GM23338 (cell line): ENCODE measurements at regions not wholly inside any gene's neighbourhood (a gene's known extent, or its start where the extent isn't known, plus 50 kb on each side); places are given as distances from the start of the nearest gene placed in this dataset.

Experiments used
- ATAC-seq: fragments of 200-7000 bp; cut with Tn5 transposase; 3 replicates; pipeline ENCODE4 v1.9.1; 2020
- DNase-seq: peaks from one replicate; pipeline ENCODE4 v3.0.0-alpha.2; 2015; ENCODE audit warnings: low spot score
- H2AFZ ChIP-seq: fragments of 200-600 bp; sonication (generic); 2 replicates; pipeline ENCODE4 v1.8.0; 2016; ENCODE audit warnings: antibody characterized with exemption, mild to moderate bottlenecking, moderate library complexity
- H3F3A ChIP-seq: fragments of 200-600 bp; sonication (generic); replicated peaks from 2 replicates; pipeline ENCODE4 v1.8.0; 2017; ENCODE audit warnings: antibody characterized with exemption, mixed run types, low read depth
- H3K27ac ChIP-seq: fragments of 200-600 bp; sonication (generic); 2 replicates; pipeline ENCODE4 v1.6.1; 2016; ENCODE audit warnings: low read depth
- H3K27me3 ChIP-seq: fragments of 200-600 bp; sonication (generic); 2 replicates; pipeline ENCODE4 v1.8.0; 2016; ENCODE audit warnings: mild to moderate bottlenecking, mixed run types, moderate library complexity; ENCODE audit not compliant: insufficient read depth
- H3K36me3 ChIP-seq: fragments of 200-600 bp; sonication (generic); 2 replicates; pipeline ENCODE4 v1.8.0; 2016; ENCODE audit warnings: mild to moderate bottlenecking; ENCODE audit not compliant: insufficient read depth
- H3K4me1 ChIP-seq: fragments of 200-600 bp; sonication (generic); 2 replicates; pipeline ENCODE4 v1.8.0; 2016; ENCODE audit warnings: mild to moderate bottlenecking, moderate library complexity; ENCODE audit not compliant: insufficient read depth
- H3K4me2 ChIP-seq: fragments of 200-600 bp; sonication (generic); 2 replicates; pipeline ENCODE4 v1.7.1; 2017; ENCODE audit warnings: mixed run types
- H3K4me3 ChIP-seq: fragments of 200-600 bp; sonication (generic); 2 replicates; pipeline ENCODE4 v1.6.1; 2016; ENCODE audit warnings: mixed run types
- H3K79me2 ChIP-seq: fragments of 200-600 bp; sonication (generic); replicated peaks from 2 replicates; pipeline ENCODE4 v1.8.0; 2017; ENCODE audit warnings: mild to moderate bottlenecking; ENCODE audit not compliant: insufficient read depth
- H3K9me2 ChIP-seq: fragments of 200-600 bp; sonication (generic); 2 replicates; pipeline ENCODE4 v1.8.0; 2017; ENCODE audit not compliant: insufficient read depth
- H4K20me1 ChIP-seq: fragments of 200-600 bp; sonication (generic); replicated peaks from 2 replicates; pipeline ENCODE4 v1.8.0; 2017; ENCODE audit warnings: mild to moderate bottlenecking; ENCODE audit not compliant: insufficient read depth
- H3K27ac Mint-ChIP-seq: 2 replicates; pipeline ENCODE4 v1.8.0; 2020; ENCODE audit warnings: inconsistent platforms, mild to moderate bottlenecking, moderate library complexity, mixed read lengths
- H3K27me3 Mint-ChIP-seq: 3 replicates; pipeline ENCODE4 v1.8.0; 2022; ENCODE audit warnings: low read depth, mild to moderate bottlenecking, moderate library complexity, mixed read lengths, inconsistent platforms; ENCODE audit not compliant: insufficient read depth, poor library complexity
- H3K36me3 Mint-ChIP-seq: 3 replicates; pipeline ENCODE4 v1.8.0; 2021; ENCODE audit warnings: low read depth, mild to moderate bottlenecking, inconsistent platforms, moderate library complexity, mixed read lengths
- H3K4me1 Mint-ChIP-seq: 3 replicates; pipeline ENCODE4 v1.8.0; 2020; ENCODE audit warnings: mild to moderate bottlenecking, inconsistent platforms, mixed read lengths
- H3K4me3 Mint-ChIP-seq: 3 replicates; pipeline ENCODE4 v1.8.0; 2021; ENCODE audit warnings: moderate library complexity, mild to moderate bottlenecking, inconsistent platforms, mixed read lengths
- H3K9me3 Mint-ChIP-seq: 3 replicates; pipeline ENCODE4 v1.8.0; 2020; ENCODE audit warnings: moderate library complexity, mild to moderate bottlenecking, inconsistent platforms, mixed read lengths
- CREB1 ChIP-seq: fragments of 250-450 bp; sonication (Bioruptor Pico); IDR thresholded peaks from 2 replicates; pipeline ENCODE4 v1.5.0; 2020; ENCODE audit warnings: low read depth, mild to moderate bottlenecking, moderate library complexity
- EZH2 ChIP-seq: fragments of 200-600 bp; sonication (generic); IDR thresholded peaks from one replicate; pipeline ENCODE4 v1.8.0; 2017; ENCODE audit warnings: antibody characterized with exemption, mild to moderate bottlenecking, low read depth; ENCODE audit not compliant: unreplicated experiment
- EZH2phosphoT487 ChIP-seq: fragments of 200-600 bp; sonication (generic); IDR thresholded peaks from one replicate; pipeline ENCODE4 v1.8.1; 2018; ENCODE audit warnings: antibody characterized with exemption; ENCODE audit not compliant: unreplicated experiment
- JUNB ChIP-seq: IDR thresholded peaks from one replicate; pipeline ENCODE4 v1.6.1; 2016; ENCODE audit warnings: antibody characterized with exemption; ENCODE audit not compliant: unreplicated experiment
- POLR2AphosphoS5 ChIP-seq: IDR thresholded peaks from 2 replicates; pipeline ENCODE4 v1.6.1; 2016; ENCODE audit warnings: antibody characterized with exemption, low read depth
- STAT1 ChIP-seq: IDR thresholded peaks from one replicate; pipeline ENCODE4 v1.6.1; 2016; ENCODE audit warnings: antibody characterized with exemption; ENCODE audit not compliant: unreplicated experiment
- ZNF114 ChIP-seq: fragments of 250-450 bp; sonication (Bioruptor Pico); IDR thresholded peaks from 2 replicates; pipeline ENCODE4 v1.5.0; 2020; ENCODE audit warnings: mild to moderate bottlenecking, moderate library complexity
- ZNF331 ChIP-seq: fragments of 250-450 bp; sonication (Bioruptor Pico); IDR thresholded peaks from 2 replicates; pipeline ENCODE4 v1.5.0; 2020; ENCODE audit warnings: low read depth, mild to moderate bottlenecking, moderate library complexity
- TF ChIP-seq, protein P1 (sequence below): IDR thresholded peaks from 2 replicates; pipeline ENCODE4 v1.6.1; 2016; ENCODE audit warnings: antibody characterized with exemption
- TF ChIP-seq, protein P2 (sequence below), 2 experiments: fragments of 200-600 bp in 1 of 2; sonication (generic) in 1 of 2; conservative IDR thresholded peaks; 2 replicates each; pipeline versions ENCODE4 v1.5.1 to v1.6.1; 2016 to 2017; ENCODE audit warnings: antibody characterized with exemption in 2 of 2, low read depth in 2 of 2, mild to moderate bottlenecking in 2 of 2, moderate library complexity in 1 of 2
- TF ChIP-seq, protein P3 (sequence below): IDR thresholded peaks from one replicate; pipeline ENCODE4 v1.6.1; 2018; ENCODE audit warnings: antibody characterized with exemption; ENCODE audit not compliant: unreplicated experiment
- TF ChIP-seq, protein P4 (sequence below): fragments of 250-450 bp; sonication (Bioruptor Pico); IDR thresholded peaks from 2 replicates; pipeline ENCODE4 v1.5.0; 2020; ENCODE audit warnings: mild to moderate bottlenecking, moderate library complexity

DNA sequence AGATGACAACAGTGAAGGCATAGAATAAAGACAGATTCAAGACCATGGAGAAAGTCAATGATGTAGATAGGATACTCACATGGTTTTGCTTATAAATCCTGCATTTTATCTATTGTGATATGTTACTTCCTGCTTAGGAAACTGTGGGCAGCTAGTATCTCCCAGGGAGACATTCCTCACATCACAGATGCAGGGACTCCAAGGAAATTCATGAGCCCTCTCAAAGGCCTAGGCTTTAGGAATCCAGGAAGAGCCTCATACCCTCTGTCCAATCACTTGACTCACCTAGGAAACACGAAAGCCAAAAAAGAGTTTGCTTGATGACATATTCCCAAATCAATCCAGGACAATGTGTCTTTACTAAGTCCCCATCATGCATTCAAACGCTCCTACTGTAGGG, 247.8 kb upstream of the KLHL29 start:
- H2AFZ ChIP-seq = no peak overlapping the region
- no peak for ATAC-seq
- H3K79me2 ChIP-seq = no peaks in the 10 kb centered on the region
- H3K4me2 ChIP-seq = no peak overlapping the region
- peak; percentile 5 for DNase-seq
- H3F3A ChIP-seq = no peaks in the 10 kb centered on the region
- H3K4me3 ChIP-seq = no peak overlapping the region
- H3K4me1 Mint-ChIP-seq = peaks cover 15% of the 10 kb centered on the region
- no peak for TF ChIP-seq CREB1 (CRISPR knock-in tag)
- no peak for TF ChIP-seq POLR2AphosphoS5
- no peak for TF ChIP-seq ZNF114
- no peak for TF ChIP-seq EZH2phosphoT487
- TF ChIP-seq STAT1 = no peak
- TF ChIP-seq ZNF331 (CRISPR knock-in tag) = no peak
- TF ChIP-seq, protein P1, sequence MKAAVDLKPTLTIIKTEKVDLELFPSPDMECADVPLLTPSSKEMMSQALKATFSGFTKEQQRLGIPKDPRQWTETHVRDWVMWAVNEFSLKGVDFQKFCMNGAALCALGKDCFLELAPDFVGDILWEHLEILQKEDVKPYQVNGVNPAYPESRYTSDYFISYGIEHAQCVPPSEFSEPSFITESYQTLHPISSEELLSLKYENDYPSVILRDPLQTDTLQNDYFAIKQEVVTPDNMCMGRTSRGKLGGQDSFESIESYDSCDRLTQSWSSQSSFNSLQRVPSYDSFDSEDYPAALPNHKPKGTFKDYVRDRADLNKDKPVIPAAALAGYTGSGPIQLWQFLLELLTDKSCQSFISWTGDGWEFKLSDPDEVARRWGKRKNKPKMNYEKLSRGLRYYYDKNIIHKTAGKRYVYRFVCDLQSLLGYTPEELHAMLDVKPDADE = no peak
- TF ChIP-seq, protein P2, sequence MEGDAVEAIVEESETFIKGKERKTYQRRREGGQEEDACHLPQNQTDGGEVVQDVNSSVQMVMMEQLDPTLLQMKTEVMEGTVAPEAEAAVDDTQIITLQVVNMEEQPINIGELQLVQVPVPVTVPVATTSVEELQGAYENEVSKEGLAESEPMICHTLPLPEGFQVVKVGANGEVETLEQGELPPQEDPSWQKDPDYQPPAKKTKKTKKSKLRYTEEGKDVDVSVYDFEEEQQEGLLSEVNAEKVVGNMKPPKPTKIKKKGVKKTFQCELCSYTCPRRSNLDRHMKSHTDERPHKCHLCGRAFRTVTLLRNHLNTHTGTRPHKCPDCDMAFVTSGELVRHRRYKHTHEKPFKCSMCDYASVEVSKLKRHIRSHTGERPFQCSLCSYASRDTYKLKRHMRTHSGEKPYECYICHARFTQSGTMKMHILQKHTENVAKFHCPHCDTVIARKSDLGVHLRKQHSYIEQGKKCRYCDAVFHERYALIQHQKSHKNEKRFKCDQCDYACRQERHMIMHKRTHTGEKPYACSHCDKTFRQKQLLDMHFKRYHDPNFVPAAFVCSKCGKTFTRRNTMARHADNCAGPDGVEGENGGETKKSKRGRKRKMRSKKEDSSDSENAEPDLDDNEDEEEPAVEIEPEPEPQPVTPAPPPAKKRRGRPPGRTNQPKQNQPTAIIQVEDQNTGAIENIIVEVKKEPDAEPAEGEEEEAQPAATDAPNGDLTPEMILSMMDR (conservative IDR thresholded peaks at IDR 0.05; ENCODE audit: low read depth in 2 of 2) = no peak
- TF ChIP-seq EZH2 = no peak
- TF ChIP-seq, protein P3, sequence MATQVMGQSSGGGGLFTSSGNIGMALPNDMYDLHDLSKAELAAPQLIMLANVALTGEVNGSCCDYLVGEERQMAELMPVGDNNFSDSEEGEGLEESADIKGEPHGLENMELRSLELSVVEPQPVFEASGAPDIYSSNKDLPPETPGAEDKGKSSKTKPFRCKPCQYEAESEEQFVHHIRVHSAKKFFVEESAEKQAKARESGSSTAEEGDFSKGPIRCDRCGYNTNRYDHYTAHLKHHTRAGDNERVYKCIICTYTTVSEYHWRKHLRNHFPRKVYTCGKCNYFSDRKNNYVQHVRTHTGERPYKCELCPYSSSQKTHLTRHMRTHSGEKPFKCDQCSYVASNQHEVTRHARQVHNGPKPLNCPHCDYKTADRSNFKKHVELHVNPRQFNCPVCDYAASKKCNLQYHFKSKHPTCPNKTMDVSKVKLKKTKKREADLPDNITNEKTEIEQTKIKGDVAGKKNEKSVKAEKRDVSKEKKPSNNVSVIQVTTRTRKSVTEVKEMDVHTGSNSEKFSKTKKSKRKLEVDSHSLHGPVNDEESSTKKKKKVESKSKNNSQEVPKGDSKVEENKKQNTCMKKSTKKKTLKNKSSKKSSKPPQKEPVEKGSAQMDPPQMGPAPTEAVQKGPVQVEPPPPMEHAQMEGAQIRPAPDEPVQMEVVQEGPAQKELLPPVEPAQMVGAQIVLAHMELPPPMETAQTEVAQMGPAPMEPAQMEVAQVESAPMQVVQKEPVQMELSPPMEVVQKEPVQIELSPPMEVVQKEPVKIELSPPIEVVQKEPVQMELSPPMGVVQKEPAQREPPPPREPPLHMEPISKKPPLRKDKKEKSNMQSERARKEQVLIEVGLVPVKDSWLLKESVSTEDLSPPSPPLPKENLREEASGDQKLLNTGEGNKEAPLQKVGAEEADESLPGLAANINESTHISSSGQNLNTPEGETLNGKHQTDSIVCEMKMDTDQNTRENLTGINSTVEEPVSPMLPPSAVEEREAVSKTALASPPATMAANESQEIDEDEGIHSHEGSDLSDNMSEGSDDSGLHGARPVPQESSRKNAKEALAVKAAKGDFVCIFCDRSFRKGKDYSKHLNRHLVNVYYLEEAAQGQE = no peak
- TF ChIP-seq, protein P4, sequence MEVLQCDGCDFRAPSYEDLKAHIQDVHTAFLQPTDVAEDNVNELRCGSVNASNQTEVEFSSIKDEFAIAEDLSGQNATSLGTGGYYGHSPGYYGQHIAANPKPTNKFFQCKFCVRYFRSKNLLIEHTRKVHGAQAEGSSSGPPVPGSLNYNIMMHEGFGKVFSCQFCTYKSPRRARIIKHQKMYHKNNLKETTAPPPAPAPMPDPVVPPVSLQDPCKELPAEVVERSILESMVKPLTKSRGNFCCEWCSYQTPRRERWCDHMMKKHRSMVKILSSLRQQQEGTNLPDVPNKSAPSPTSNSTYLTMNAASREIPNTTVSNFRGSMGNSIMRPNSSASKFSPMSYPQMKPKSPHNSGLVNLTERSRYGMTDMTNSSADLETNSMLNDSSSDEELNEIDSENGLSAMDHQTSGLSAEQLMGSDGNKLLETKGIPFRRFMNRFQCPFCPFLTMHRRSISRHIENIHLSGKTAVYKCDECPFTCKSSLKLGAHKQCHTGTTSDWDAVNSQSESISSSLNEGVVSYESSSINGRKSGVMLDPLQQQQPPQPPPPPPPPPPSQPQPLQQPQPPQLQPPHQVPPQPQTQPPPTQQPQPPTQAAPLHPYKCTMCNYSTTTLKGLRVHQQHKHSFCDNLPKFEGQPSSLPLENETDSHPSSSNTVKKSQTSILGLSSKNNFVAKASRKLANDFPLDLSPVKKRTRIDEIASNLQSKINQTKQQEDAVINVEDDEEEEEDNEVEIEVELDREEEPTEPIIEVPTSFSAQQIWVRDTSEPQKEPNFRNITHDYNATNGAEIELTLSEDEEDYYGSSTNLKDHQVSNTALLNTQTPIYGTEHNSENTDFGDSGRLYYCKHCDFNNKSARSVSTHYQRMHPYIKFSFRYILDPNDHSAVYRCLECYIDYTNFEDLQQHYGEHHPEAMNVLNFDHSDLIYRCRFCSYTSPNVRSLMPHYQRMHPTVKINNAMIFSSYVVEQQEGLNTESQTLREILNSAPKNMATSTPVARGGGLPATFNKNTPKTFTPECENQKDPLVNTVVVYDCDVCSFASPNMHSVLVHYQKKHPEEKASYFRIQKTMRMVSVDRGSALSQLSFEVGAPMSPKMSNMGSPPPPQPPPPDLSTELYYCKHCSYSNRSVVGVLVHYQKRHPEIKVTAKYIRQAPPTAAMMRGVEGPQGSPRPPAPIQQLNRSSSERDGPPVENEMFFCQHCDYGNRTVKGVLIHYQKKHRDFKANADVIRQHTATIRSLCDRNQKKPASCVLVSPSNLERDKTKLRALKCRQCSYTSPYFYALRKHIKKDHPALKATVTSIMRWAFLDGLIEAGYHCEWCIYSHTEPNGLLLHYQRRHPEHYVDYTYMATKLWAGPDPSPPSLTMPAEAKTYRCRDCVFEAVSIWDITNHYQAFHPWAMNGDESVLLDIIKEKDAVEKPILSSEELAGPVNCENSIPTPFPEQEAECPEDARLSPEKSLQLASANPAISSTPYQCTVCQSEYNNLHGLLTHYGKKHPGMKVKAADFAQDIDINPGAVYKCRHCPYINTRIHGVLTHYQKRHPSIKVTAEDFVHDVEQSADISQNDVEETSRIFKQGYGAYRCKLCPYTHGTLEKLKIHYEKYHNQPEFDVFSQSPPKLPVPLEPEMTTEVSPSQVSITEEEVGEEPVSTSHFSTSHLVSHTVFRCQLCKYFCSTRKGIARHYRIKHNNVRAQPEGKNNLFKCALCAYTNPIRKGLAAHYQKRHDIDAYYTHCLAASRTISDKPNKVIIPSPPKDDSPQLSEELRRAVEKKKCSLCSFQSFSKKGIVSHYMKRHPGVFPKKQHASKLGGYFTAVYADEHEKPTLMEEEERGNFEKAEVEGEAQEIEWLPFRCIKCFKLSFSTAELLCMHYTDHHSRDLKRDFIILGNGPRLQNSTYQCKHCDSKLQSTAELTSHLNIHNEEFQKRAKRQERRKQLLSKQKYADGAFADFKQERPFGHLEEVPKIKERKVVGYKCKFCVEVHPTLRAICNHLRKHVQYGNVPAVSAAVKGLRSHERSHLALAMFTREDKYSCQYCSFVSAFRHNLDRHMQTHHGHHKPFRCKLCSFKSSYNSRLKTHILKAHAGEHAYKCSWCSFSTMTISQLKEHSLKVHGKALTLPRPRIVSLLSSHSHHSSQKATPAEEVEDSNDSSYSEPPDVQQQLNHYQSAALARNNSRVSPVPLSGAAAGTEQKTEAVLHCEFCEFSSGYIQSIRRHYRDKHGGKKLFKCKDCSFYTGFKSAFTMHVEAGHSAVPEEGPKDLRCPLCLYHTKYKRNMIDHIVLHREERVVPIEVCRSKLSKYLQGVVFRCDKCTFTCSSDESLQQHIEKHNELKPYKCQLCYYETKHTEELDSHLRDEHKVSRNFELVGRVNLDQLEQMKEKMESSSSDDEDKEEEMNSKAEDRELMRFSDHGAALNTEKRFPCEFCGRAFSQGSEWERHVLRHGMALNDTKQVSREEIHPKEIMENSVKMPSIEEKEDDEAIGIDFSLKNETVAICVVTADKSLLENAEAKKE (CRISPR knock-in tag) = no peak
- TF ChIP-seq JUNB = no peak
- no peaks in the 10 kb centered on the region for H3K36me3 Mint-ChIP-seq
- no peak overlapping the region for H3K27ac ChIP-seq
- H3K27me3 ChIP-seq = no peaks in the 10 kb centered on the region
- H4K20me1 ChIP-seq = no peaks in the 10 kb centered on the region
- peaks cover 6% of the 10 kb centered on the region for H3K27me3 Mint-ChIP-seq
- H3K4me3 Mint-ChIP-seq = no peak overlapping the region
- H3K27ac Mint-ChIP-seq = no peak overlapping the region
- H3K9me3 Mint-ChIP-seq = no peaks in the 10 kb centered on the region
- H3K4me1 ChIP-seq = peaks cover 10% of the 10 kb centered on the region
- H3K36me3 ChIP-seq = no peaks in the 10 kb centered on the region
- H3K9me2 ChIP-seq = no peaks in the 10 kb centered on the region; the same call in 1 of the 2 replicates
